ENCODE measurements at regions not wholly inside any gene's neighbourhood (a gene's known extent, or its start where the extent isn't known, plus 50 kb on each side); places are given as distances from the start of the nearest gene placed in this dataset.

DNA sequence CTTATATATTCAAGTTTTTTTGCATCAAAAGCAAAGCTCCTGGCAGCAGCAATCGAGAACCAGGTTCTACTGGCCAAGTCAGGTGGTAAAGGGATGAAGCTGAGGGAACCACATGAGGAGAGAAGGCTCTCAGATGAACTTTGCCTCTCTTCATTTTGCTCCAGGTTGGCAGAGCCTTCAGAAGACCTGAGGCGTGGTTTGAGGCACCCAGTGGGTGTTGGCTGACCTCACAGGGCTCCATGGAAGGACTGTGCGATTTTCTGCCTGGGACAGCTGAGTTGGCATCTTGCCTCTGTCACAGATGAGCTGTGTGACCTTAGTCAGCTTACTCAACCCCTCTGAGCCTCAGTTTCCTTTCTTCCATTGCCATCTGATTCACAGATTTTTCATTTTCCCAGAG, 89.0 kb downstream of the INSIG2 start:
- Histone ChIP-seq H3K9me3 (no peaks in the 10 kb centered on the region), H3K27me3 (ENCODE audit: insufficient read depth) (peaks cover 6% of the 10 kb centered on the region; the same call in 1 of the 2 replicates), H3K9me2 (no peaks in the 10 kb centered on the region), H3K36me3 (replicated peaks in 1 of 2; ENCODE audit: control insufficient read depth in 1 of 2, insufficient read depth in 2 of 2, low read length in 1 of 2) (no peaks in the 10 kb centered on the region), H4K20me1 (ENCODE audit: insufficient read depth) (no peaks in the 10 kb centered on the region), H3F3A (replicated peaks; ENCODE audit: insufficient read depth) (no peaks in the 10 kb centered on the region), H3K27ac (ENCODE audit: low read depth in 2 of 2, low read length in 1 of 2) (no peak overlapping the region), H3K79me2 (ENCODE audit: insufficient read depth) (no peaks in the 10 kb centered on the region), H3K9ac (no peak overlapping the region), H2AFZ (ENCODE audit: low read depth) (no peak overlapping the region), H3K4me1 (ENCODE audit: control insufficient read depth in 1 of 2, insufficient read depth in 2 of 2, low read depth in 1 of 2, low read length in 1 of 2) (no peaks in the 10 kb centered on the region), H3K4me2 (no peak overlapping the region), H3K4me3 (ENCODE audit: low read depth in 2 of 2, low read length in 1 of 2) (no peak overlapping the region)
- DNase-seq, result no peak
- 2% methylated on average over 3 of the region's 3 CpGs for WGBS (ENCODE audit: low lambda C conversion rate)
- no peak for TF ChIP-seq TAF1 (IDR thresholded peaks at IDR 0.05; ENCODE audit: borderline replicate concordance, low read depth, low read length)
- TF ChIP-seq RCOR1 (IDR thresholded peaks at IDR 0.05; ENCODE audit: low read length), result no peak
- no peak for TF ChIP-seq TCF12 (IDR thresholded peaks at IDR 0.05)
- TF ChIP-seq ELF1 (IDR thresholded peaks at IDR 0.05), result no peak
- no peak for TF ChIP-seq NRF1 (IDR thresholded peaks at IDR 0.05; ENCODE audit: low read depth, low read length)
- TF ChIP-seq RAD21 (IDR thresholded peaks at IDR 0.05; ENCODE audit: low read length), result no peak
- no peak for TF ChIP-seq NFIC (IDR thresholded peaks at IDR 0.05; ENCODE audit: borderline replicate concordance)
- TF ChIP-seq CHD2 (IDR thresholded peaks at IDR 0.05; ENCODE audit: low read length, partially characterized antibody), result no peak
- no peak for TF ChIP-seq GATA2 (CRISPR knock-in tag; IDR thresholded peaks at IDR 0.05)
- TF ChIP-seq, protein P1, sequence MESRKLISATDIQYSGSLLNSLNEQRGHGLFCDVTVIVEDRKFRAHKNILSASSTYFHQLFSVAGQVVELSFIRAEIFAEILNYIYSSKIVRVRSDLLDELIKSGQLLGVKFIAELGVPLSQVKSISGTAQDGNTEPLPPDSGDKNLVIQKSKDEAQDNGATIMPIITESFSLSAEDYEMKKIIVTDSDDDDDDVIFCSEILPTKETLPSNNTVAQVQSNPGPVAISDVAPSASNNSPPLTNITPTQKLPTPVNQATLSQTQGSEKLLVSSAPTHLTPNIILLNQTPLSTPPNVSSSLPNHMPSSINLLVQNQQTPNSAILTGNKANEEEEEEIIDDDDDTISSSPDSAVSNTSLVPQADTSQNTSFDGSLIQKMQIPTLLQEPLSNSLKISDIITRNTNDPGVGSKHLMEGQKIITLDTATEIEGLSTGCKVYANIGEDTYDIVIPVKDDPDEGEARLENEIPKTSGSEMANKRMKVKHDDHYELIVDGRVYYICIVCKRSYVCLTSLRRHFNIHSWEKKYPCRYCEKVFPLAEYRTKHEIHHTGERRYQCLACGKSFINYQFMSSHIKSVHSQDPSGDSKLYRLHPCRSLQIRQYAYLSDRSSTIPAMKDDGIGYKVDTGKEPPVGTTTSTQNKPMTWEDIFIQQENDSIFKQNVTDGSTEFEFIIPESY (IDR thresholded peaks at IDR 0.05; ENCODE audit: borderline replicate concordance, low read depth), result no peak
- TF ChIP-seq GABPA (IDR thresholded peaks at IDR 0.05; ENCODE audit: low read depth), result no peak
- TF ChIP-seq, protein P2, sequence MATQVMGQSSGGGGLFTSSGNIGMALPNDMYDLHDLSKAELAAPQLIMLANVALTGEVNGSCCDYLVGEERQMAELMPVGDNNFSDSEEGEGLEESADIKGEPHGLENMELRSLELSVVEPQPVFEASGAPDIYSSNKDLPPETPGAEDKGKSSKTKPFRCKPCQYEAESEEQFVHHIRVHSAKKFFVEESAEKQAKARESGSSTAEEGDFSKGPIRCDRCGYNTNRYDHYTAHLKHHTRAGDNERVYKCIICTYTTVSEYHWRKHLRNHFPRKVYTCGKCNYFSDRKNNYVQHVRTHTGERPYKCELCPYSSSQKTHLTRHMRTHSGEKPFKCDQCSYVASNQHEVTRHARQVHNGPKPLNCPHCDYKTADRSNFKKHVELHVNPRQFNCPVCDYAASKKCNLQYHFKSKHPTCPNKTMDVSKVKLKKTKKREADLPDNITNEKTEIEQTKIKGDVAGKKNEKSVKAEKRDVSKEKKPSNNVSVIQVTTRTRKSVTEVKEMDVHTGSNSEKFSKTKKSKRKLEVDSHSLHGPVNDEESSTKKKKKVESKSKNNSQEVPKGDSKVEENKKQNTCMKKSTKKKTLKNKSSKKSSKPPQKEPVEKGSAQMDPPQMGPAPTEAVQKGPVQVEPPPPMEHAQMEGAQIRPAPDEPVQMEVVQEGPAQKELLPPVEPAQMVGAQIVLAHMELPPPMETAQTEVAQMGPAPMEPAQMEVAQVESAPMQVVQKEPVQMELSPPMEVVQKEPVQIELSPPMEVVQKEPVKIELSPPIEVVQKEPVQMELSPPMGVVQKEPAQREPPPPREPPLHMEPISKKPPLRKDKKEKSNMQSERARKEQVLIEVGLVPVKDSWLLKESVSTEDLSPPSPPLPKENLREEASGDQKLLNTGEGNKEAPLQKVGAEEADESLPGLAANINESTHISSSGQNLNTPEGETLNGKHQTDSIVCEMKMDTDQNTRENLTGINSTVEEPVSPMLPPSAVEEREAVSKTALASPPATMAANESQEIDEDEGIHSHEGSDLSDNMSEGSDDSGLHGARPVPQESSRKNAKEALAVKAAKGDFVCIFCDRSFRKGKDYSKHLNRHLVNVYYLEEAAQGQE (IDR thresholded peaks at IDR 0.05; ENCODE audit: low read depth, low read length), result no peak
- TF ChIP-seq, protein P3, sequence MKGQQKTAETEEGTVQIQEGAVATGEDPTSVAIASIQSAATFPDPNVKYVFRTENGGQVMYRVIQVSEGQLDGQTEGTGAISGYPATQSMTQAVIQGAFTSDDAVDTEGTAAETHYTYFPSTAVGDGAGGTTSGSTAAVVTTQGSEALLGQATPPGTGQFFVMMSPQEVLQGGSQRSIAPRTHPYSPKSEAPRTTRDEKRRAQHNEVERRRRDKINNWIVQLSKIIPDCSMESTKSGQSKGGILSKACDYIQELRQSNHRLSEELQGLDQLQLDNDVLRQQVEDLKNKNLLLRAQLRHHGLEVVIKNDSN (IDR thresholded peaks at IDR 0.05; ENCODE audit: borderline replicate concordance, low read depth), result no peak
- TF ChIP-seq, protein P4, sequence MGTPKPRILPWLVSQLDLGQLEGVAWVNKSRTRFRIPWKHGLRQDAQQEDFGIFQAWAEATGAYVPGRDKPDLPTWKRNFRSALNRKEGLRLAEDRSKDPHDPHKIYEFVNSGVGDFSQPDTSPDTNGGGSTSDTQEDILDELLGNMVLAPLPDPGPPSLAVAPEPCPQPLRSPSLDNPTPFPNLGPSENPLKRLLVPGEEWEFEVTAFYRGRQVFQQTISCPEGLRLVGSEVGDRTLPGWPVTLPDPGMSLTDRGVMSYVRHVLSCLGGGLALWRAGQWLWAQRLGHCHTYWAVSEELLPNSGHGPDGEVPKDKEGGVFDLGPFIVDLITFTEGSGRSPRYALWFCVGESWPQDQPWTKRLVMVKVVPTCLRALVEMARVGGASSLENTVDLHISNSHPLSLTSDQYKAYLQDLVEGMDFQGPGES (IDR thresholded peaks at IDR 0.05; ENCODE audit: low read depth, low read length), result no peak
- TF ChIP-seq, protein P5, sequence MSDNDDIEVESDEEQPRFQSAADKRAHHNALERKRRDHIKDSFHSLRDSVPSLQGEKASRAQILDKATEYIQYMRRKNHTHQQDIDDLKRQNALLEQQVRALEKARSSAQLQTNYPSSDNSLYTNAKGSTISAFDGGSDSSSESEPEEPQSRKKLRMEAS (IDR thresholded peaks at IDR 0.05; ENCODE audit: low read depth), result no peak
- no peak for TF ChIP-seq SIN3A (IDR thresholded peaks at IDR 0.05; ENCODE audit: borderline replicate concordance, low read depth, low read length)
- CTCF ChIA-PET, result interaction anchor here (0.8 to 1.1 kb wide), 2 partner anchors 8 to 131 kb away, joined by 3 to 4 read pairs; no protein-coding TSS in a partner anchor
- POLR2A ChIA-PET, result no interaction called here
